22Rv1 (cell line): ENCODE measurements at regions not wholly inside any gene's neighbourhood (a gene's known extent, or its start where the extent isn't known, plus 50 kb on each side); places are given as distances from the start of the nearest gene placed in this dataset.

ENCODE experiments used
- CTCF ChIP-seq: fragments of 450-650 bp; IDR thresholded peaks from 2 replicates; pipeline ENCODE4 v1.5.1; 2017; ENCODE audit warnings: mild to moderate bottlenecking
- ZFX ChIP-seq: fragments of 450-650 bp; IDR thresholded peaks from 2 replicates; pipeline ENCODE4 v1.6.1; 2017; ENCODE audit warnings: antibody characterized with exemption, borderline replicate concordance

GRCh38 chr2:59561281-59561680 lies 992.2 kb downstream of the BCL11A start:
- TF ChIP-seq CTCF (no peak), ZFX (no peak)
